ENCODE measurements at regions not wholly inside any gene's neighbourhood (a gene's known extent, or its start where the extent isn't known, plus 50 kb on each side); places are given as distances from the start of the nearest gene placed in this dataset.
"Not testable (repeated sequence)": the region's sequence is repeated elsewhere in the genome, so short reads cannot be mapped to it uniquely, and the experiment has no call there.

DNA sequence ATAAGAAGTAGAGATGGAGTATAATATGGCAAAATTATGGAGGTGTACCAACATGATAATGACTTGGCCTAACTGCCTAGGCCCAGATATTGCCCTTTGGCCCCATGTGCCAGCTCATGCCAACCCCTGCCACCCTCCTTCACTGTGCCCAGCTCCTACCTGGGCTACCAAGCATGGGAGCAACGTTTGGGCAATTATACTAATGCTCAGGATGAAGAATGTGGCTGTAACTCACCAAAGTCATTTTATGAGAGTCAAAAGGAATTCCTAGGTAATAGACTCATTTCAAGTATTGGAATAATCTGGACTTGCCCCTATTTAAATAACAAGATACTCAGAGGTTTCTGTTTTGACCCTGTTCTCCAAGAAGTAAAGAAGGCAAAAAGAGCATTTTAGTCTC is 240.2 kb upstream of the IL12A start:
- DNase-seq = no peak

GRCh38 chr3:159749406-159749805 is 239.2 kb upstream of the IL12A start:
- DNase-seq = no peak

- DNase-seq = no peak
These were observed 237.5 kb upstream of the IL12A start for GRCh38 chr3:159751146-159751545.

DNA sequence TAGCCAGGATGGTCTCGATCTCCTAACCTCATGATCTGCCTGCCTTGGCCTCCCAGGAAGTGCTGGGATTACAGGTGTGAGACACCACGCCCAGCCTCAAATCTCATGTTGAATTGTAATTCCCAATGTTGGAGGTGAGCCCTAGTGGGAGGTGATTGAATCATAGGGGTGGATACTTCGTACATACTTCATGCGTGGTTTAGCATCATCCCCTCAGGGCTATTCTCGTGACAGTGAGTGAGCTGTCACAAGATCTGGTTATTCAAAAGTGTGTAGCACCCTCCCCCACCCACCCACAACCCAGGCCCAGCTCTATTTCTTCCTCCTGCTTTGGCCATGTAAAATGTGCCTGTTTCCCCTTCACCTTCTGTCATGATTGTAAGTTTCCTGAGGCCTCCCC is 236.9 kb upstream of the IL12A start:
- no peak for DNase-seq

- DNase-seq = not testable (repeated sequence)
These were observed 232.1 kb upstream of the IL12A start for GRCh38 chr3:159756279-159757207.

DNA sequence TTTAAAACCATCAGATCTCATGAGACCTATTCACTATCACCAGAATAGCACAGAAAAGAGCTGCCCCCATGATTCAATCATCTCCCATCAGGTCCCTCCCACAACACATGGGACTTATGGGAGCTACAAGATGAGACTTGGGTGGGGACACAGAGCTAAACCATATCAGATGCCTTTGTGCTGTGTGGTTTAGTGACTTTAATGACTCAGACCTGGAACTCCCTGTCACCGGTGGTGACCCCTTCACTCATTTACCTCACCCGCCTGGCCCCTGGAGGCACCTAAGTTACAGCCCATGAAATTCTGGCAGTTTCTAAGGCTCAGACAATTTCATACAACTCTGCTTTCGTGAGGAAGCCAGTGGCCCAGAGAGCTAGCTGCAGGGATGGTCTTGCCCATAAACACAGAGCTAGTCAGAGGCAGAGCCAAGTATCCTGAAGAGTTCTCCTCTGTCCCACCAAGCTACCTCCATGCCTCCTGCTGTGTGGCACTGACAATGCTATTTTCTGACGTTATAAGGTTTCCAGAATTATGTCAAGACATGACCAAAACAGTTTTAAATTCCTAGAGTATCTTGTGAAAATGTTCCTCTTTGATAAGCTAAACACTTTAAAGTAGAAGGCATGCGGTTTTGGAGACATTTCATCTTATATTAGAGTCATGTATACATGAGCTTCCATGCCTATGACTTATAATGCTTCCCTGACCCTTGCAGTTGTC is 231.1 kb upstream of the IL12A start:
- DNase-seq = no peak

GRCh38 chr3:159760046-159760445 is 228.6 kb upstream of the IL12A start:
- DNase-seq = no peak

DNA sequence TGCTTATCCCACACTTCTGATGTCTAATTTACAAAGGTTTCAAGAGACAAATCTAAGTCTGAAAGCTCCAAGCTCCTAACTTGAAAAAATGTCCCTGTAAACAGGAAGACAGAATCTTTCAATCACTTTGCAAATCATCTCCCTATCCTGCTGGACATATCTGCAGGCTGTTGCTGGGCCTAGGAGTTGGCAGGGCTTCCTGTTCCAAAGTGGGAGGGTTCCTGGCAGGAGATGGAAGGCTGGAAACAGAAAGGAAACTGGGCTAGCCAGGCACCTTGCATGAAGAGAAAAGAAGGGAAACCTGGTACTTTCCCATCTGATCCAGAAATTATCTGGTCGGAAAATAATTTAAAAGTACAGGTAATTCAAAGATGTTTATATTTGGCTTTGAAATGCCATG is 227.3 kb upstream of the IL12A start:
- DNase-seq = no peak

- DNase-seq = no peak
These were observed 226.6 kb upstream of the IL12A start for GRCh38 chr3:159761848-159762635.

DNA sequence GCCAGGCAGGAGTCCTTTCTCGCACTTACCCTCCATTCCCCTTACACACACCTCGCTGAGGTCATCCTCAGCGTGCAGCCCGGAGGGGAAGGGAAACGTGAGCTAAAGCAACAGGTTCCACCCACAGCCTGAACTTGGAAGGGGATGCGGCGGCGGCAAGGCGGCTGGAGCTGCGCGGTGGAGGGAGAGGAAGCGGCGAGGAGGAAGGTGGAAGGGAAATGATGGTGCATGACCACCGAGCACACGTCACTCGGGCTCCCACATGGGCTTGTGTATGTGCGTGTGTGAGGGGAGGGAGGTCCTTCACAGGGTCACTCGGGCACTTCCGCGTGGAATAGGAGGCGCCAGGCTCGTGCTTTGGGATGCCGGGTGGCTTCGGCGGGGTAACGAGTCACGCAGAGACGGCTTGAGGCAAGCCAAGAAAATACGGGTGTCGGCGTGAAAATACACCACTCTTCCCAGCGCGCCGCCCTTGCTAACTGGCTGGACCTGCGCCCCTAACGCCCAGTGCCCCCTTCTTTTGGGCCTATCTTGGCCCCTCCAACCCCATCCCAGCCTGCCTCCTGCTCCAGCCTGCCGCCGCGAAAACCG is 225.5 kb upstream of the IL12A start:
- DNase-seq = no peak

DNA sequence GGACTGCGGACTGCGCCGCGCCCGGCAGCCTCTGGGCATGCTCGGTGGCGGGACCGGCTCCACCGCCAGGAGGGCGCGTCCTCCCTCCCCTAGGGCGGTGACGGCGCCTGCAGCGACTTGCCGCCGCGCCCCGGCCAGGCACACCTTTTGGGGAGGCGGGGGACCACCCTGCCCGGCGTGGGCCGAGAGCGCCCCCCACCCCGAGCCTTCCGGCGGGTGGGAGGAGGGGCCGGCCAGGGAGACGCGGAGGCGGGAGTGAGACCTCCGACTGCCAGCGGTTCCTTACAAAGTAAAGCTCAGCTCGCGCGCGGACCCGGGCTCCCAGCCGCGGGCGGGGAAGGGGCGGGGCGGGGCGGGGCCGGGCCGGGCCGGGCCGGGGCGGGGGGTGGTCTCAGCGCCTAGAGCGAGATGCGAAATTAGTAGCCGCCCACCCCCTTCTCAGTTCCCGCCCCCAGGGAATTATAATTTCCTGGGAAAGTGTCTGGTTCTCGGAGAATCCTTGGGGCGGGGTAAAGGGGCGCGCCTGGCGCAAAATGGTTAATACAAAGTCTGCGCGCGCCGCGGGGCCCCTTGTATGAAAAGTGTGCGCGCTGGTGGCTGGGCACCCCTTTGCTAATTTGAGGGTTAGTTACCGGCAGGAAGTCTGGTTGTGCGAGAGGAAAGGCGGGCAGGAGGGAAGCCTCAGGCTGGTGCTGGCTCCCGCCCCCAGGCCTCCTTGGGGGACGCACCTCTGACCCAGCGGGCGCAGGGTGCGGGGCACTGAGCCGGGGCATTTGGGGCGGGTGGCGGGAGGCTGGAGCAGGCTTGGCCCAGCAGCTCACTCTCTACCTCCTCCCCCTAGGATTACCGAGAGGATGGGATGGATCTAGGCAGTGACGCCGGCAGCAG is 224.8 kb upstream of the IL12A start:
- DNase-seq = no peak

GRCh38 chr3:159764490-159765029 is 224.1 kb upstream of the IL12A start:
- DNase-seq = no peak

DNA sequence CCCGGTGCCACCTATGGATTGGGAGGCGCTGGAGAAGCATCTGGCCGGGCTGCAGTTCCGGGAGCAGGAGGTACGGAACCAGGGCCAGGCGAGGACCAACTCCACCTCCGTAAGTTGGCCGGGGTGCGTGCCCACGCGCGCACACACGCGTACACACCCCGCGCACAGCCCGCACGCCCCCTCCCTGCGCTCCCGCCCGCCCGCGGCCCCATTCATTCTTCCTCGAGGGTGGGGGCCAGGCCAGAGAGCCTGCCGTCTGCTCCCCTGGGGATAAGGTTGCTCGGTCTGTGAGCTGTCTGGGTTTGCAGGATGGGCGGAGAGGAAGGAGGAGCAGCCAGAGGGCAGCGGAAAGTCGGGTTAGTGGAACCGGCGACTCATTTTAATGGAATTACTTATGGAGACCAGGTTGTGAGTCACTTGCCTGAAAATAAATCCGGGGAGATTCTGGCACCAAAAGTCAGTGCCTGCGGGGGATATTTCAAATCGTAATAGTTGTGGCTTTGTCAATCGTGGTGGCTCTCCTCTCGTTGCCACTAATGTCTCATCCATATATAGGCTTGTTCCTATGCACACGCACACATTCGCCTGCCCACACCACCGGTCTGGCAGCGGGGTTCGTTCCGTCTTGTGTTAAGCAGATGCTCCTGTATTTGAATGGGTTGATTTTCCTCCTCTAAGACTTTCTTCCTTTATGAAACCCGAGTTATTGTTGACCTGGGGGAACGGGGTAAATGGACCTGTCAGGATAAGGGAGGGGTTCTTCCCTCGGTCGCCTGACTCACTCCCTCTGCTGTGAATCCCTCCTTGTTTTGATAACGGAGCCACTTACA is 223.4 kb upstream of the IL12A start:
- DNase-seq = no peak

DNA sequence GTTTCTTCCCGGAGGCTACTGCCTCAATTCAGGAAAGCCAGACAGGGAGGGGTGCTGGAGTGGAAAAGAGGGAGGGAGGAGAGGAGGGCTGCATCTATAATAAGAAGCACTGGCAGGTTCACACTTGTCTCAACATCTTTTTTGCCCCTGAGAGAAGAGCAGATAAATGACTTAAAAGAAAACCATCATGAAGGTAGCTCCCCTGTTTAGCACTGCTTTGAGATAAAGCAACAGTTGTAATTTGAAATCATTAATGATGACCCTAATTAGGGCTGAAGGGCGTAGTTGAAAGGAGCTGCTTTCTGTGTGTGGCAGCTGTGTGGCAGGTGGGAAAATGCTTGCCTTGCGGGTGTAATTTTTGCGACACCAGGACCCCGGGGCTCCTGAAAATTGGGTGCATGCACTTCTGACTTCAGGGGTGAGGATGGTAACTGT is 222.8 kb upstream of the IL12A start:
- no peak for DNase-seq

DNA sequence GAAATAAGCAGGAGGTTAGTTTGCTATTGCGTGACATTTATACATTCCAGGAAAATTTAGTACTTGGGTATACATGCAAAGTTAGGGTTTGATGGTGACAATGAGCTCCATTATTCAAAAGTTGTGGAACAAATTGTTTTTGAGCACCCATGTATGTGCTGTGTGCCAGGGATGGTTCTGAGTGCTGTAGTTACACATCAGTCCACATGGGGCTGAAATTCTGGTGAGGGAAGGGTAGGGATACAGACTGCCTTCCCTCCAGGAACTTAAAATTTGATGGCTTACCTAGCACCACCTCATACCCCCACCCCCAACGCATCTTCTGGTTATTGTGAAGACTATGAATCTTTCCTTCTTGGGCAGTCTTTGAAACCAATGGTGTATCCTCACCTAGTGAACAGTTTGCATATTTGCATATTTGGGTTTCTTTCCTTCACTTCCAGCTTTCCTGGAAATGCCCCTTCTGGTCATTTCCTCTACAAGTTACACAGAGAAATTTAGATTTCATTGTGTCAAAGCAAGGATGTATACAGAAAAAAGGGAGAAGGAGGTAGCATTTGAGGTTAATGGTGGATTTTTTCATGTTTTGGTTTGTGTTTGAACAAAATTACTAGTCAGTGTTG is 222.0 kb upstream of the IL12A start:
- no peak for DNase-seq

DNA sequence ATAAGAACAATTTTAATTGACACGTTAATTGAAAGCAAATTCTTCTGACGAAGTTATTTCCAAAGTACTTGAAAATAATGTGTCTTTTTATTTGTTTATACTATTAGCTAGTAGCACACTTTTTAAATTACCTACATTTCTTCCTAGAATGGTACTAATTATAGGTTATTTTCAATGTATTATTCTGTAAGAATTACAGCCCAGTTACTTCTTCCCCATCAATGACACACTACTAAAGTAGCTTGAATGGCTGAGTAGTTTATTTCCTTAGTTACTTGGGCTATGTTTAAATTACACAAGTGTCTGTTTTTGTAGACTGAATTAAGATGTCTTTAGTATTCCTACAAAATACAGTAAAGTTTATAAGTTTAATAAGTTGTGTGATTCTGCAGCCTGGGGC is 217.6 kb upstream of the IL12A start:
- no peak for DNase-seq

DNA sequence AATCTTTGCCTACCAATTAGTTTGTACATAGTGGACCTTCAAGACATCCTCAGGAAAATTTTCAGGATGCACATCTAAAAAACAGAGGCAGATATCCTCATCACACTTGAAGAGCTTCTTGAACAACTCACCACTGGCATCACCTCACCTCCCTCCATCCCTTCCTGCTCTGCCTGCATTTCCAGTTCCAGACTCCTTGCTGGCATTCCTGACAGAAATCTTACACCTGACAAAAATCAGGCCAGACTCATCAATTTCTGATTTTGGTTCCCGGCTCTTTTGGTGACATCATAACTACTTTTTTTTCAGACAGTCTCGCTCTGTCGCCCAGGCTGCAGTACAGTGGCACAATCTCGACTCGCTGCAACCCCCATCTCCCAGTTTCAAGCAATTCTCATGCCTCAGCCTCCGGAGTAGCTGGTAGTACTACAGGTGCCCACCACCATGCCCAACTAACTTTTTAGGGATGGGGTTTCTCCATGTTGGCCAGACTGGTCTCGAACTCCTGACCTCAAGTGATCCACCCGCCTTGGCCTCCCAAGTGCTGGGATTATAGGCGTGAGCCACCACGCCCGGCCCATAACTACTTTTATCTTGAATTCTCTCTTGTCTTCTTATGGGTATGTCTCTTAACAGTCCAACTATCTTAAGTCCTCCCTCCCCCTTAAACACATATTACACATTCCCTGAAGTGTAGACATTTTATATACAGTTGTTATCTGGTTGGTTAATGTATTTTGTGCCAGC is 216.6 kb upstream of the IL12A start:
- DNase-seq = no peak

DNA sequence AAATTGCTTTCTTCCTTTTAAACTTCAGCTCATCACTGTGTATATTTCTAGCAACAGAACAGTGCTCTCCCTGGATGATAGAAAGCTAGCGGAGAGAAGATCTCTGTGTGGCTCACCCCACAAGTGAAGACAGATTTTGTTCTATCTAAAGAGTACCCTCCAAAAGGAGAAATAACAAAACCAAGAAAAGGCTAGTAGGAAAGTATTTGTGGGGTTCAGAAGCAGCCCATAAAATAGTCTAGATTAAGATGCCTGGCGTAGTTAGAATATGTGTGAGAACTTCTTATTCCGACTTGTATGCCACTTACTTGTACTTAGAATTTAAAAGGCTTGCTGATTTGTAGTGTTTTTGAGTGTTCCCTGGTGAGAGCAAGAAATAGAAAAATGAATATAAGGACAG is 214.9 kb upstream of the IL12A start:
- DNase-seq = no peak

- no peak for DNase-seq
These were observed 213.2 kb upstream of the IL12A start for GRCh38 chr3:159775372-159775961.
